RWPE2 (cell line): ENCODE measurements at regions not wholly inside any gene's neighbourhood (a gene's known extent, or its start where the extent isn't known, plus 50 kb on each side); places are given as distances from the start of the nearest gene placed in this dataset.

Experiments
- ATAC-seq: fragments of 200-7000 bp; cut with Tn5 transposase; 3 replicates; pipeline ENCODE4 v1.9.1; 2021; ENCODE audit warnings: low read depth
- DNase-seq: peaks from one replicate; pipeline ENCODE4 v3.0.0-alpha.2; 2020; ENCODE audit warnings: low spot score
- H3K27ac ChIP-seq: fragments of 450-650 bp; 2 replicates; pipeline ENCODE4 v1.5.1; 2017; ENCODE audit warnings: mild to moderate bottlenecking; ENCODE audit not compliant: poor library complexity, severe bottlenecking
- H3K27me3 ChIP-seq: fragments of 250-450 bp; sonication (Bioruptor Pico); 2 replicates; pipeline ENCODE4 v1.5.1; 2021; ENCODE audit warnings: mild to moderate bottlenecking, moderate library complexity; ENCODE audit not compliant: insufficient read depth, poor library complexity, severe bottlenecking
- H3K36me3 ChIP-seq: fragments of 250-450 bp; sonication (Bioruptor Pico); 2 replicates; pipeline ENCODE4 v1.5.1; 2020; ENCODE audit warnings: low read depth, mild to moderate bottlenecking, moderate library complexity
- H3K4me1 ChIP-seq: fragments of 250-450 bp; sonication (Bioruptor Pico); 2 replicates; pipeline ENCODE4 v1.5.1; 2021; ENCODE audit warnings: mild to moderate bottlenecking, moderate library complexity; ENCODE audit not compliant: insufficient read depth, poor library complexity, severe bottlenecking
- H3K4me3 ChIP-seq: fragments of 250-450 bp; sonication (Bioruptor Pico); 2 replicates; pipeline ENCODE4 v1.5.1; 2021; ENCODE audit warnings: mild to moderate bottlenecking, moderate library complexity; ENCODE audit not compliant: severe bottlenecking
- H3K9me3 ChIP-seq: fragments of 250-450 bp; sonication (Bioruptor Pico); 2 replicates; pipeline ENCODE4 v1.5.1; 2021; ENCODE audit warnings: mild to moderate bottlenecking, moderate library complexity; ENCODE audit not compliant: severe bottlenecking
- CTCF ChIP-seq: fragments of 450-650 bp; IDR thresholded peaks from one replicate; pipeline ENCODE4 v1.5.1; 2017; ENCODE audit warnings: mild to moderate bottlenecking, moderate library complexity; ENCODE audit not compliant: poor library complexity, severe bottlenecking

- TF ChIP-seq CTCF = no peak
- H3K9me3 ChIP-seq = no peaks in the 10 kb centered on the region
- no peaks in the 10 kb centered on the region for H3K27me3 ChIP-seq
- H3K36me3 ChIP-seq = no peaks in the 10 kb centered on the region
- no peak overlapping the region for H3K4me3 ChIP-seq
- H3K4me1 ChIP-seq = no peaks in the 10 kb centered on the region
- no peak overlapping the region for H3K27ac ChIP-seq
- ATAC-seq (no peak), DNase-seq (no peak)
Measured at GRCh38 chr1:232450615-232451014, 179.3 kb downstream of the SIPA1L2 start.

- TF ChIP-seq CTCF = no peak
- no peak overlapping the region for H3K4me3 ChIP-seq
- ATAC-seq (no peak), DNase-seq (no peak)
- H3K4me1 ChIP-seq = no peaks in the 10 kb centered on the region
- H3K36me3 ChIP-seq = no peaks in the 10 kb centered on the region
- no peak overlapping the region for H3K27ac ChIP-seq
- H3K27me3 ChIP-seq = no peaks in the 10 kb centered on the region
- no peaks in the 10 kb centered on the region for H3K9me3 ChIP-seq
Measured at GRCh38 chr1:232447125-232447524, 182.8 kb downstream of the SIPA1L2 start.

- TF ChIP-seq CTCF = no peak
- no peak for ATAC-seq
- no peak overlapping the region for H3K4me3 ChIP-seq
- no peaks in the 10 kb centered on the region for H3K9me3 ChIP-seq
- H3K4me1 ChIP-seq = no peaks in the 10 kb centered on the region
- no peak overlapping the region for H3K27ac ChIP-seq
- no peak for DNase-seq
- H3K27me3 ChIP-seq = no peaks in the 10 kb centered on the region
- H3K36me3 ChIP-seq = no peaks in the 10 kb centered on the region
Measured at GRCh38 chr1:232445361-232446106, 184.4 kb downstream of the SIPA1L2 start.

GRCh38 chr1:232443372-232443771, 186.6 kb downstream of the SIPA1L2 start:
- TF ChIP-seq CTCF = no peak

GRCh38 chr1:232441036-232441411, 188.9 kb downstream of the SIPA1L2 start:
- Histone ChIP-seq H3K27ac (no peak overlapping the region), H3K9me3 (no peaks in the 10 kb centered on the region), H3K4me3 (no peak overlapping the region), H3K36me3 (no peaks in the 10 kb centered on the region), H3K4me1 (no peaks in the 10 kb centered on the region), H3K27me3 (no peaks in the 10 kb centered on the region)
- TF ChIP-seq CTCF = no peak
- no peak for DNase-seq
- ATAC-seq = no peak

More at GRCh38 chr1:232443372-232443771, 186.6 kb downstream of the SIPA1L2 start:
- Histone ChIP-seq H3K4me3 (no peak overlapping the region), H3K27me3 (no peaks in the 10 kb centered on the region), H3K36me3 (no peaks in the 10 kb centered on the region), H3K4me1 (no peaks in the 10 kb centered on the region), H3K27ac (no peak overlapping the region), H3K9me3 (no peaks in the 10 kb centered on the region)
- DNase-seq (no peak), ATAC-seq (no peak)
